ENCODE measurements at regions not wholly inside any gene's neighbourhood (a gene's known extent, or its start where the extent isn't known, plus 50 kb on each side); places are given as distances from the start of the nearest gene placed in this dataset.

GRCh38 chr15:26146202-26146601 lies 283.1 kb upstream of the ATP10A start:
- Mint-ChIP-seq H3K4me1 (no peaks in the 10 kb centered on the region), H3K27me3 (peaks cover 33% of the 10 kb centered on the region), H3K27ac (no peak overlapping the region), H3K4me3 (no peak overlapping the region), H3K36me3 (ENCODE audit: low read depth) (no peaks in the 10 kb centered on the region)
- ATAC-seq (no peak), DNase-seq (no peak)
- H3K9me3 ChIP-seq (ENCODE audit: control insufficient read depth, low read length, poor library complexity, severe bottlenecking), result no peaks in the 10 kb centered on the region

- H3K4me1 Mint-ChIP-seq, result no peaks in the 10 kb centered on the region
- DNase-seq, result no peak
- no peaks in the 10 kb centered on the region for H3K36me3 Mint-ChIP-seq (ENCODE audit: low read depth)
- H3K9me3 ChIP-seq (ENCODE audit: control insufficient read depth, low read length, poor library complexity, severe bottlenecking), result no peaks in the 10 kb centered on the region
- peaks cover 33% of the 10 kb centered on the region for H3K27me3 Mint-ChIP-seq
- H3K4me3 Mint-ChIP-seq, result no peak overlapping the region
- no peak for ATAC-seq
- H3K27ac Mint-ChIP-seq, result no peak overlapping the region
Observed at GRCh38 chr15:26145796-26146195, 282.7 kb upstream of the ATP10A start.

- H3K27me3 Mint-ChIP-seq, result peaks cover 33% of the 10 kb centered on the region
- H3K4me1 Mint-ChIP-seq, result no peaks in the 10 kb centered on the region
- H3K9me3 ChIP-seq (ENCODE audit: control insufficient read depth, low read length, poor library complexity, severe bottlenecking), result no peaks in the 10 kb centered on the region
- no peak overlapping the region for H3K4me3 Mint-ChIP-seq
- no peaks in the 10 kb centered on the region for H3K36me3 Mint-ChIP-seq (ENCODE audit: low read depth)
- ATAC-seq (no peak), DNase-seq (no peak)
- no peak overlapping the region for H3K27ac Mint-ChIP-seq
Observed at GRCh38 chr15:26144836-26145235, 281.7 kb upstream of the ATP10A start.

- H3K4me1 Mint-ChIP-seq, result no peaks in the 10 kb centered on the region
- peaks cover 28% of the 10 kb centered on the region for H3K27me3 Mint-ChIP-seq
- no peak overlapping the region for H3K4me3 Mint-ChIP-seq
- ATAC-seq, result no peak
- no peaks in the 10 kb centered on the region for H3K9me3 ChIP-seq (ENCODE audit: control insufficient read depth, low read length, poor library complexity, severe bottlenecking)
- no peaks in the 10 kb centered on the region for H3K36me3 Mint-ChIP-seq (ENCODE audit: low read depth)
- DNase-seq, result no peak
- no peak overlapping the region for H3K27ac Mint-ChIP-seq
Observed at GRCh38 chr15:26143221-26143620, 280.1 kb upstream of the ATP10A start.

- no peak overlapping the region for H3K4me3 Mint-ChIP-seq
- no peaks in the 10 kb centered on the region for H3K36me3 Mint-ChIP-seq (ENCODE audit: low read depth)
- no peaks in the 10 kb centered on the region for H3K9me3 ChIP-seq (ENCODE audit: control insufficient read depth, low read length, poor library complexity, severe bottlenecking)
- no peaks in the 10 kb centered on the region for H3K4me1 Mint-ChIP-seq
- no peak overlapping the region for H3K27ac Mint-ChIP-seq
- no peak for ATAC-seq
- H3K27me3 Mint-ChIP-seq, result peaks cover 26% of the 10 kb centered on the region
- no peak for DNase-seq
Observed at GRCh38 chr15:26134812-26135211, 271.7 kb upstream of the ATP10A start.

GRCh38 chr15:26134152-26134551 lies 271.0 kb upstream of the ATP10A start:
- peaks cover 28% of the 10 kb centered on the region for H3K27me3 Mint-ChIP-seq
- H3K27ac Mint-ChIP-seq, result no peak overlapping the region
- no peaks in the 10 kb centered on the region for H3K4me1 Mint-ChIP-seq
- ATAC-seq, result no peak
- H3K4me3 Mint-ChIP-seq, result no peak overlapping the region
- no peaks in the 10 kb centered on the region for H3K9me3 ChIP-seq (ENCODE audit: control insufficient read depth, low read length, poor library complexity, severe bottlenecking)
- no peak for DNase-seq
- H3K36me3 Mint-ChIP-seq (ENCODE audit: low read depth), result no peaks in the 10 kb centered on the region

GRCh38 chr15:26132811-26133210 lies 269.7 kb upstream of the ATP10A start:
- DNase-seq, result no peak
- H3K4me1 Mint-ChIP-seq, result no peaks in the 10 kb centered on the region

GRCh38 chr15:26129852-26130251 lies 266.7 kb upstream of the ATP10A start:
- no peaks in the 10 kb centered on the region for H3K9me3 ChIP-seq (ENCODE audit: control insufficient read depth, low read length, poor library complexity, severe bottlenecking)
- Mint-ChIP-seq H3K4me1 (no peaks in the 10 kb centered on the region), H3K4me3 (no peak overlapping the region), H3K27me3 (peaks cover 48% of the 10 kb centered on the region), H3K27ac (no peak overlapping the region), H3K36me3 (ENCODE audit: low read depth) (no peaks in the 10 kb centered on the region)
- ATAC-seq (no peak), DNase-seq (no peak)

More at GRCh38 chr15:26132811-26133210, 269.7 kb upstream of the ATP10A start:
- Mint-ChIP-seq H3K36me3 (ENCODE audit: low read depth) (no peaks in the 10 kb centered on the region), H3K4me3 (no peak overlapping the region), H3K27me3 (peaks cover 37% of the 10 kb centered on the region), H3K27ac (no peak overlapping the region)
- no peaks in the 10 kb centered on the region for H3K9me3 ChIP-seq (ENCODE audit: control insufficient read depth, low read length, poor library complexity, severe bottlenecking)
- ATAC-seq, result no peak

- ATAC-seq, result no peak
- peaks cover 48% of the 10 kb centered on the region for H3K27me3 Mint-ChIP-seq
- no peak overlapping the region for H3K27ac Mint-ChIP-seq
- no peaks in the 10 kb centered on the region for H3K9me3 ChIP-seq (ENCODE audit: control insufficient read depth, low read length, poor library complexity, severe bottlenecking)
- H3K4me1 Mint-ChIP-seq, result no peaks in the 10 kb centered on the region
- no peak overlapping the region for H3K4me3 Mint-ChIP-seq
- DNase-seq, result no peak
- H3K36me3 Mint-ChIP-seq (ENCODE audit: low read depth), result no peaks in the 10 kb centered on the region
Observed at GRCh38 chr15:26128611-26129140, 265.5 kb upstream of the ATP10A start.

GRCh38 chr15:26126819-26127387 lies 263.8 kb upstream of the ATP10A start:
- Mint-ChIP-seq H3K4me3 (no peak overlapping the region), H3K27ac (no peak overlapping the region), H3K36me3 (ENCODE audit: low read depth) (no peaks in the 10 kb centered on the region), H3K27me3 (peaks cover 39% of the 10 kb centered on the region), H3K4me1 (no peaks in the 10 kb centered on the region)
- no peak for DNase-seq
- no peak for ATAC-seq
- H3K9me3 ChIP-seq (ENCODE audit: control insufficient read depth, low read length, poor library complexity, severe bottlenecking), result no peaks in the 10 kb centered on the region

GRCh38 chr15:26126070-26126469 lies 262.9 kb upstream of the ATP10A start:
- no peak for DNase-seq
- no peaks in the 10 kb centered on the region for H3K4me1 Mint-ChIP-seq
- no peaks in the 10 kb centered on the region for H3K36me3 Mint-ChIP-seq (ENCODE audit: low read depth)
- no peak overlapping the region for H3K27ac Mint-ChIP-seq
- no peak for ATAC-seq
- H3K9me3 ChIP-seq (ENCODE audit: control insufficient read depth, low read length, poor library complexity, severe bottlenecking), result no peaks in the 10 kb centered on the region
- H3K4me3 Mint-ChIP-seq, result no peak overlapping the region
- peaks cover 39% of the 10 kb centered on the region for H3K27me3 Mint-ChIP-seq

- DNase-seq (no peak), ATAC-seq (no peak)
- Mint-ChIP-seq H3K27me3 (peaks cover 39% of the 10 kb centered on the region), H3K4me3 (no peak overlapping the region), H3K4me1 (no peaks in the 10 kb centered on the region), H3K27ac (no peak overlapping the region), H3K36me3 (ENCODE audit: low read depth) (no peaks in the 10 kb centered on the region)
- no peaks in the 10 kb centered on the region for H3K9me3 ChIP-seq (ENCODE audit: control insufficient read depth, low read length, poor library complexity, severe bottlenecking)
Observed at GRCh38 chr15:26125664-26126063, 262.5 kb upstream of the ATP10A start.

GRCh38 chr15:26119322-26119721 lies 256.2 kb upstream of the ATP10A start:
- no peak overlapping the region for H3K4me3 Mint-ChIP-seq
- DNase-seq, result no peak
- H3K9me3 ChIP-seq (ENCODE audit: control insufficient read depth, low read length, poor library complexity, severe bottlenecking), result no peaks in the 10 kb centered on the region
- H3K36me3 Mint-ChIP-seq (ENCODE audit: low read depth), result no peaks in the 10 kb centered on the region
- no peak overlapping the region for H3K27ac Mint-ChIP-seq
- H3K4me1 Mint-ChIP-seq, result peaks cover 2% of the 10 kb centered on the region
- ATAC-seq, result no peak
- H3K27me3 Mint-ChIP-seq, result peaks cover 8% of the 10 kb centered on the region

- Mint-ChIP-seq H3K4me1 (peaks cover 2% of the 10 kb centered on the region), H3K36me3 (ENCODE audit: low read depth) (no peaks in the 10 kb centered on the region), H3K4me3 (no peak overlapping the region), H3K27ac (no peak overlapping the region), H3K27me3 (no peaks in the 10 kb centered on the region)
- ATAC-seq (no peak), DNase-seq (no peak)
- H3K9me3 ChIP-seq (ENCODE audit: control insufficient read depth, low read length, poor library complexity, severe bottlenecking), result no peaks in the 10 kb centered on the region
Observed at GRCh38 chr15:26115229-26115943, 252.3 kb upstream of the ATP10A start.

Measured in T-helper 17 cell (primary cell).